T-helper 2 cell treated with Interferon-gamma antibody and Interleukin-4, amounts not matched to agents 5 μg/mL and 100 μg/mL, for 36 hours (primary cell): ENCODE measurements at regions not wholly inside any gene's neighbourhood (a gene's known extent, or its start where the extent isn't known, plus 50 kb on each side); places are given as distances from the start of the nearest gene placed in this dataset.
A peak's percentile ranks its signal among the peaks of the same experiment; 100 is the strongest.

Experiments
- DNase-seq: peaks from one replicate; pipeline ENCODE4 v3.0.0; 2021; ENCODE audit warnings: low spot score
- H3K27ac Mint-ChIP-seq: one replicate; pipeline ENCODE4 v1.8.0; 2021; ENCODE audit warnings: mild to moderate bottlenecking, mixed read lengths
- H3K27me3 Mint-ChIP-seq: one replicate; pipeline ENCODE4 v1.8.0; 2021; ENCODE audit warnings: low read depth, mixed read lengths
- H3K36me3 Mint-ChIP-seq: one replicate; pipeline ENCODE4 v1.8.0; 2021; ENCODE audit warnings: low read depth, mixed read lengths
- H3K4me1 Mint-ChIP-seq: one replicate; pipeline ENCODE4 v1.8.0; 2021; ENCODE audit warnings: low read depth, mixed read lengths
- H3K4me3 Mint-ChIP-seq: one replicate; pipeline ENCODE4 v1.8.0; 2022; ENCODE audit warnings: mild to moderate bottlenecking, moderate library complexity, mixed read lengths
- H3K9me3 Mint-ChIP-seq: one replicate; pipeline ENCODE4 v1.8.0; 2021; ENCODE audit warnings: mixed read lengths

DNA sequence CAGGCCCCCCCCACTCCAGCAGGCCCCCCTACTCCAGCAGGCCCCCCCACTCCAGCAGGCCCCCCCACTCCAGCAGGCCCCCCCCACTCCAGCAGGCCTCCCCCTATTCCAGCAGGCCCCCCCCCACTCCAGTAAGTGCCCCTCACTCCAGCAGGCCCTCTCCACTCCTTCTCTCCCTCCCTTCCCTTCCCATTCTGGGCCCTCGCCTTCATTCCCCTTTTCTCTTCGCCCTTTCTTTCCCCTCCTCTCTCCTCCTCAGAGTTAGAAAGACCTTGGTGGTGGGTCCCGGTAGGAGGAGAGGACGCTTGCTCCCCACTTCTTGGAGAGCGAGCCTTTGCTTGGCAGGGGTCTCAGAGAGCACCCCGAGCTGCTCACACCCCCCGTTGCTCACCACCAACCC, 177.0 kb upstream of the TNRC6C start:
- no peak overlapping the region for H3K27ac Mint-ChIP-seq
- no peak overlapping the region for H3K4me3 Mint-ChIP-seq
- DNase-seq: no peak
- no peaks in the 10 kb centered on the region for H3K27me3 Mint-ChIP-seq
- no peaks in the 10 kb centered on the region for H3K9me3 Mint-ChIP-seq
- H3K4me1 Mint-ChIP-seq: peaks cover 14% of the 10 kb centered on the region
- H3K36me3 Mint-ChIP-seq: no peaks in the 10 kb centered on the region

DNA sequence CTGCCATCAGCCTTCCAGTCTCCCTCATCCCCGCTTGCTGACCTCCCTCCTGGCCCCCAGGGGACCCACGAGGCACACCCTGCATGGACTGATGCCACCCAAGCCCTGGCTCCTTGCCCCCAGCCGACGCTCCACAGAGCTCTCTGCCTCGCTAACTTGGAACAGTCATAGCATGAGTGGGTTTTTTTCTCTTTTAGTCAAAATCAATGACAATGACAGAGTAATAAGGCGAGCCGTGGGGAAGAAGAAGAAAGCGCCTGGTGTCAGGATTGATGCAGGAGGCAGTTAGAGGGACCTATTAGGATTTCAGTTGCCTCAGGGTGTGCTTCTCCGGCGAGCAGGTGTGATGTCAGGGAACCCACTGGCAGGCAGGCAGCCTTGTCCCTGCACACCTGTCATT, 176.3 kb upstream of the TNRC6C start:
- Mint-ChIP-seq H3K27me3 (no peaks in the 10 kb centered on the region), H3K36me3 (no peaks in the 10 kb centered on the region), H3K4me3 (no peak overlapping the region), H3K27ac (no peak overlapping the region), H3K9me3 (no peaks in the 10 kb centered on the region), H3K4me1 (peaks cover 14% of the 10 kb centered on the region)
- no peak for DNase-seq

DNA sequence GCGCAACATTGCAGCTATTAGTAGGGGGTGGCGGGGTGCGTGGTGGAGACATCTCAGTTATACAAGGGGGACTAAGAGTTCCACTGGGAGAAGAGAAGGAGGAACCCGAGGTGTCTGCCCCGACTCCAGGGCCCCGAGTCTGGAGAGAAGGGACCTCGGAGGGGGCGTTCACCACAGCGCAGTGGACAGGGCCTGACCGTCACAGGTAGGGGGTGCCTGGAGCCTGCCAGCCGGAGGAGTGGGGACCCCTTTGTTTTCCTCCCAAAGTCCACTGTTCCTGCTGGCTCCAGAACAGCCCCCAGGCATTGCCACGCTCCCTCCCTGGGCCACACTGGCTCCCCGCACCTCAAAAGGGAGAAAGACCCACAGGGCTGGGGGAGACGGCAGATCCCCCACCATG, 175.9 kb upstream of the TNRC6C start:
- no peak overlapping the region for H3K4me3 Mint-ChIP-seq
- H3K27ac Mint-ChIP-seq: no peak overlapping the region
- no peaks in the 10 kb centered on the region for H3K36me3 Mint-ChIP-seq

DNA sequence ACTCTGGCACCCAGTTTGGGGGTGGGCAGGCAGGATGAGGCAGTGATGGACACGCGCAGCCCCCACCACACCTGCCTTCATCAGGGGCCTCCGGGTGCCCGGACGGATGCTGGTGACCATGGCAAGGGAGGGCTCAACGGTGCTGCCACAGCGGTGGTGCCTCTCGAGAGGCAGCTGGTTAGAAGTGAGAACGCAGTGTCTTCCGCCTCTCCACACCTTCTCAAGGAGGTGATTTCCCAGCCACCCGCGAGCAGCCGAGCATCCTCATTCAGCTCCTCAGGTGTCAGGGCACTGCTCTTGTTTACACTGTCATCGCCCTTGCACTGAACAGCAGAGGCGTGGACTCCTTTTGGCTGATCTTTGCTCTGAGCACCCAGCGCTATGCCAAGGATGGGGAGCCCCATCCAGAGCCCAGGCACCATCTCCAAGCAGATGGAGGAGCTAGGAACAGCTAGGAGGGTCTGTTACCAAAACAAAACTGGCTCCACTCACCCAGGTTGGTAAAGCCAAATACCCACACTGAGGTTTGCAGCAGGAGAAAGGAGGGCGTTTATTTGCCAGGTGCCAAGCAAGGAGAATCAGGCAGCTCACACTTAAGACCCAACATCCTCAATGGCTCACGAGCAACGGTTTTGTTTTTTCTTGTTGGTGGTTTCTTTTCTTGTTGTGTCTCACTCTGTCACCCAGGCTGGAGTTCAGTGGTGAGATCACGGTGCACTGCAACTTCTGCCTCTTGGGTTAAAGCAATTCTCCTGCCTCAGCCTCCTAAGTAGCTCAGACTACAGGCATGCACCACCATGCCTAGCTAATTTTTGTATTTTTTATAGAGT, 174.3 kb upstream of the TNRC6C start:
- no peaks in the 10 kb centered on the region for H3K9me3 Mint-ChIP-seq
- DNase-seq: peak; percentile 49
- no peaks in the 10 kb centered on the region for H3K36me3 Mint-ChIP-seq
- peak overlapping the region; percentile 83 for H3K27ac Mint-ChIP-seq
- H3K4me1 Mint-ChIP-seq: peaks cover 14% of the 10 kb centered on the region
- peaks cover under 1% of the 10 kb centered on the region for H3K27me3 Mint-ChIP-seq
- H3K4me3 Mint-ChIP-seq: peak overlapping the region; percentile 54

More for the DNA sequence above, 175.9 kb upstream of the TNRC6C start:
- H3K4me1 Mint-ChIP-seq: peaks cover 14% of the 10 kb centered on the region
- no peaks in the 10 kb centered on the region for H3K9me3 Mint-ChIP-seq
- DNase-seq: no peak
- no peaks in the 10 kb centered on the region for H3K27me3 Mint-ChIP-seq

DNA sequence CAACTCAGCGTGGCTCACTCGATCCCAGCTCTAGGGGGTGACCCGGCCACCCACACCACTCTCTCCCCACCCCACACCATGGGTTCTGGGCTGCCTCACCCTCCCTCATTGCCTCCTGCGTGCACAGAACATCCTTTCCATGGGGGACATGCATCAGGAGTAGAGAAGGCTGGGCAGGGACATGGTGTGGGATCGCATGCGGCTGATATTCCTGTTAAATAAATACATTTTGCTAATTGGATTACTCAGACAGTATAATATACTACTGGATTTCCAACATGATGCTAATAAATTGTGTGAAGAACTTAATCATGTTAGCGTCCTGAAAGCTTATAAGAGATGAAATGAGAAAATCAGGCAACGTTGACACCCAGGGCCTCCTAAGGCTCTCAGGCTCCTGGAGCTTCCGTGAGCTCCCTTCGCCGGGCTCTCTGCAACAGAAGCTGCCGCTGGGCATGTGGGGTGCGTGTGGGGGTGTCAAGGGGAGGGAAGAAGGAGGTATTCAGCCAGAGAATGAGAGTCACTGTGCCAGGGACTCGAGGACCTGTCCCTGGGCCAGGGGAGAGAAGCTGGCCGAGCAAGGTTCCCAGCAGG, 173.1 kb upstream of the TNRC6C start:
- DNase-seq: no peak
- Mint-ChIP-seq H3K4me1 (peaks cover 14% of the 10 kb centered on the region), H3K27me3 (peaks cover 2% of the 10 kb centered on the region), H3K9me3 (no peaks in the 10 kb centered on the region), H3K36me3 (no peaks in the 10 kb centered on the region), H3K4me3 (no peak overlapping the region), H3K27ac (no peak overlapping the region)

DNA sequence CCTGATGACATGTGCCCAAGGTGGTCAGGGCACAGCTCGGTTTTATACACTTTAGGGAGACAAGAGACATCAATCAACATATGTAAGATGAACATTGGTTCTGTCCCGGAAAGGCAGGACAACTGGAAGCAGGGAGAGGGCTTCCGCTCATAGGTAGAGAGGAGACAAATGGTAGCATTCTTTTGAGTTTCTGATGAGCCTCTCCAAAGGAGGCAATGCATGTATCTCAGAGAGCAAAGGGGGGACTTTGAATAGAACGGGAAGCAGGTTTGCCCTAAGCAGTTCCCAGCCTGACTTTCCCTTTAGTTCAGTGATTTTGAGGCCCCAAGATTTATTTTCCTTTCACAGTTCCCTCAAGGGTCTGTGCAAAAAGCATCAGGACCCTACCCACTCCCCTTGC, 172.4 kb upstream of the TNRC6C start:
- no peak overlapping the region for H3K4me3 Mint-ChIP-seq
- no peak overlapping the region for H3K27ac Mint-ChIP-seq
- H3K27me3 Mint-ChIP-seq: peaks cover 2% of the 10 kb centered on the region
- H3K9me3 Mint-ChIP-seq: no peaks in the 10 kb centered on the region
- H3K36me3 Mint-ChIP-seq: no peaks in the 10 kb centered on the region
- DNase-seq: no peak
- peaks cover 14% of the 10 kb centered on the region for H3K4me1 Mint-ChIP-seq

DNA sequence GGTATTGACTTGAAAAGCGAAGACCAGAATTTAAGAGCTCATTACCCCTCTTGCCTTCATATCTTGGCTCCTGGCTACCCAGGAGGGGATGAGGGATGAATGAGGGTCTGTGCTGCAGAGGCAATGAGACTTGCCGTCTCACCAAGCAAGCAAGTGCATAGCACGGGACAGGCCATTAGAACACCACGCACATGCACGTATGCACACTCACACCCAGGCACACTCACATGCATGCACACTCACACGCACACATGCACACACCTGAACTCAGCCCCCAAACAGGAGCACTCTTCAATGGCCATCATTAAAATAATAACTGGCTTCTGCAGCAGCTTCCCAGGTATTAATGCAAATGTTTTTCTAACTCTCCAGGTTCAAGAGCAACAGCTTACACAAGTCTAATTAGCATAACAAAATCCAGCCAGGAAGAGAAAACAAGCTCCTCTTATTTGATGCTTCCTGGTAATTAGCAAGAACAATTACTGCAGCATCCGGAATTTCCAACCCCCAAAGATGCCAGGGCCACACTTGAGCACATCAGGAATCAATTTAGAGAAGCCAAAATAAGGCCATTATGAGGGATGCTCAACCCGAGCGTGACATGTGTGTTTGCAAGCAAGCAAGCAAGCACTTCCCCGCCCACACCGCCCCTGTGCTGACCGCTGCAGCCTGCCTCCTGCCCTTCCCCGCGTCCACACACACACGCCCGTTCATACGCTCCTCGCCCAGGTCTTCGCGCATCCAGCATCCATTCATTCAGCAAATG, 171.6 kb upstream of the TNRC6C start:
- DNase-seq: no peak
- H3K4me3 Mint-ChIP-seq: no peak overlapping the region
- no peaks in the 10 kb centered on the region for H3K9me3 Mint-ChIP-seq
- peaks cover 2% of the 10 kb centered on the region for H3K27me3 Mint-ChIP-seq
- H3K36me3 Mint-ChIP-seq: no peaks in the 10 kb centered on the region
- H3K4me1 Mint-ChIP-seq: peaks cover 14% of the 10 kb centered on the region
- no peak overlapping the region for H3K27ac Mint-ChIP-seq

DNA sequence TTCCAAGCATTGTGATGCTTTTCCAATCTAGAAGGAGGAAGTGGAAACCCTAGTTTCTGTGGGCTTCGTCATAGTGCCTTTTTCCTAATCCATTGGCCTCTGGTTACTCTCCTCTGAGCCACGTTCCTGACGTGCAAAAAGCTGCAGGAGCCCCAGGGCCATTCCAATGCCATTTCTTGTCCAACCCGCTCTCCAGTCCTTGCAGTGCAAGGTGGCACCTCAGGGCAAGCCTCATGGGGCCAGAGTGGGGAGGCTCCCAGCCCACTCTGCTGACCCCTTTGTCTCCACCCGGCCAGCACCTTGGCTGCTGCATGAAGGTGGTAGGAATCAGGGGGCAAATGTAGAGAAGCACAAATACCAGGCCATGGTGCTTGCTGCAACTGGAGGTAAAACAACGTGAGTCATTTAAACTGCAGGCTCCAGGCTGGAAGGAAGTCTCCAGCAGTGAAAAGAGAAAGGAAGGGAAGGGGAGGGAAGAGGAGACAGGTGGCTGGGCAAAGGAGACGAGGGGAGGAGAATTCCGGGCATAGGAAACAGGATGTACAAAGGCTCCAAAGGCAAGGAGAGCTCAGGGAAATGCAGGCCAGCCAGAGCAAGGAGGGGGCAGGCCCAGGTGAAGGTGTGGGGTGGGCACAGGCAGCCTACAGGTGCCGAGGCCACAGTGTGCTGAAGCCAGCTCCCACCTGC, 168.2 kb upstream of the TNRC6C start:
- no peak overlapping the region for H3K4me3 Mint-ChIP-seq
- no peaks in the 10 kb centered on the region for H3K9me3 Mint-ChIP-seq
- no peaks in the 10 kb centered on the region for H3K36me3 Mint-ChIP-seq
- H3K27me3 Mint-ChIP-seq: peaks cover 11% of the 10 kb centered on the region
- no peak for DNase-seq
- no peaks in the 10 kb centered on the region for H3K4me1 Mint-ChIP-seq
- no peak overlapping the region for H3K27ac Mint-ChIP-seq

DNA sequence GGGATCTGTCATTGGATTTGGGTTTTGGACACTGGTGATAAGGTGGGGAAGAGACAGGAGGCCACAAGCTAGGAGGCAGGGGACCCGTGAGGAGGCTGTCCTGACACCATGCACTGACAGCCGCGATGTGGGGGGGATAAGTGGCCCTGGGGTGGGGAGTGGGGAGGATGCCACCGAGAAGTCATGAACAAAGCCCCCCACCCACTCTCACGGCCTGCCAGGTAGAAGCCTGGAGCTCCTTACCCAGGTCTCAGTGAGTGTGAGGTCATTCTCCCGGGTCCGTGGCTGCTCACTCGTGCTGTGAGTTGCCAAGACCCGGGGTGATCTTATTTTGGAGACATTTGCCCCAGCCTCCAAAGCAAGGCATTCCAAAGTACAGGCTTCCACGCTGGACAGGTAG, 165.9 kb upstream of the TNRC6C start:
- Mint-ChIP-seq H3K9me3 (no peaks in the 10 kb centered on the region), H3K36me3 (no peaks in the 10 kb centered on the region), H3K4me1 (no peaks in the 10 kb centered on the region), H3K4me3 (no peak overlapping the region), H3K27me3 (peaks cover 11% of the 10 kb centered on the region), H3K27ac (no peak overlapping the region)
- no peak for DNase-seq

DNA sequence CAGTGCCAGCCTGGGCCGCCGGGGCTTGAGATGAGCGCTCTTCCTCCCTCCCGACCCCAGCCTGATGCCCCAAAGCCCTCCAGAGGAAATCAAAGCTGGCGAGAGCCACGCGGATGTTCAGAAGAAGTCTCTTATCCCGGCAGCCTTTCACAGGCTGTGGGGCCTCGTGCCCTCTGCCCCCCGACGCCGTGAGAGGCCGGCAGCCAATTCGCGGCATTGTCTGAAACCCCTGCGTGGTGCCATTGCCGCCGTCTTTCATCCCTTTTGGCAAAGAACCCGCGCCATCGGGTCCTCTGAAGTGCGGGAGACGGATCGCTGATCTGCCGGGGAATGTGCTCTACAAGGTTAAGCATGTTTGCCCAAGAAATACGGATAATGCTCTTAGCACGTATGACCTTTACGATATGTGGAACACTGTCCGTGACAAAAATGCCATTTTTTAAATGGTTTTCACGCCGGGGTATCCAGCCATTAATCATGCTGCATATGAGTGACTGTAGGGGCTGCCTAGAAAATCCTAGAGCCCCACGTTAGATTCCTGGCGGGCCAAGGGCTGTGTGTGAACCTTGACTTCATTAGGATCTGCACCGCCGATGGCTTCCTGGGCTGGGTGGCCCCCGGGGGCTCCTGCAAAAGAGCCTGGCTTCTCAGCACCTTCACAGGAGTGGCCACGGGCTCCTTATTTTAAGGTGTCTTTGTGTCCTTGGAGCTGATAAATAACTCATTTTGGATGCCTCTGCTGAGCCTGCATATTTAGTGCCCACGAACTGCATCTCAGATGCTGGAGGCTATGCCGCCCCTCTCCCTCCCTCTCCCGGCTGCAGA, 165.1 kb upstream of the TNRC6C start:
- Mint-ChIP-seq H3K27ac (no peak overlapping the region), H3K36me3 (no peaks in the 10 kb centered on the region), H3K4me3 (no peak overlapping the region), H3K27me3 (peaks cover 11% of the 10 kb centered on the region), H3K9me3 (no peaks in the 10 kb centered on the region), H3K4me1 (no peaks in the 10 kb centered on the region)
- no peak for DNase-seq

DNA sequence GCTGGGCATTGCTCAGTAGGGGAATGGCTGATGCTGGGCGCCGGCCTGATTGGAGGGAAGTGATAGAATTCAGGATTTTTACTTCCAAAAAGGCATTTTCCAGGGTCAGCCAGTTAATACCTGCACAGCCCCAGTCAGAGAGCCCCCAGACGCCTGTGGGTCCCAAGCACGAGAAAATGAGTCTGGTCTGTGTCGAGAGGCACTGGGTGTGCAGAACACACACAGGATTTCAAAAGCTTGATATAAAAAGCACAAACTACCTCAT, 164.6 kb upstream of the TNRC6C start:
- DNase-seq: no peak
- Mint-ChIP-seq H3K4me3 (no peak overlapping the region), H3K27ac (no peak overlapping the region), H3K4me1 (no peaks in the 10 kb centered on the region), H3K27me3 (peaks cover 11% of the 10 kb centered on the region), H3K36me3 (no peaks in the 10 kb centered on the region), H3K9me3 (no peaks in the 10 kb centered on the region)

DNA sequence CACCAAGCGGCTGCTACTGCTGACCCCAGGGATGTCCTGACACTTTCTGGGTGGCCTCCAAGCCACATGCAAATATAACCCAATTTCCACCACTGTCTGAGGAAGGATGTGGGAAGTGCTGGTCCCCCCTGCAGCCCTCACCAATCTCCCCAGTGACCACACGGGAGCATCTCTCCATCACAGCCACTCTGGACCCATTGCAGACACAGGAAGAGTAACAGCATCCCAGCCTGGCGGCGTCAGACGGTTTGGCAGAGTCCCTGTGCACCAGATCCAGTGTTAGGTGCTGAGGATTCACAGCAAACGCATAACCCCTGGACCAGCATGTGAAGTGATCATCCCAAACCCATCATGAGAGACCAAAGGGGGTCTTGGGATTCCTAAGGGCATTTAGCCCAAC, 163.7 kb upstream of the TNRC6C start:
- Mint-ChIP-seq H3K27ac (no peak overlapping the region), H3K4me1 (no peaks in the 10 kb centered on the region), H3K9me3 (no peaks in the 10 kb centered on the region), H3K27me3 (peaks cover 10% of the 10 kb centered on the region), H3K36me3 (no peaks in the 10 kb centered on the region), H3K4me3 (no peak overlapping the region)
- DNase-seq: no peak

DNA sequence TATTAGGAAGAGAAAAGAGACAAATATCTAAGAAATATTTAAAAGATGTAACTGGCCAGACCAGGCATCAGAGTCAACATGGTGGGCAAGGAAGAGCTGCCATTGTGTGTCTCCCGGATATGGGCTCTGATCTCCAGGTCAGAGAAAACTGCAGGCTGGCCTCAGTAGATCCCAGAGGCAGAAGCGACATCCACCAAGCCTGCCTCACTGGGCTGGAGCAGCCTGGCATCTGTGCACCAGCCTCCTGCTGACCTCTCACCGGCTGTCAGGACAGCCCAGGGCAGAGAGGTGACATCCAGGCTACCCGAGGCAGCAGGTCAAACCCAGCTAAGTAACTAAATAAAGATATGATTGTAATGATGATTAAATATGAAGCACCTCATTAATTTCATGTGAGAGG, 162.8 kb upstream of the TNRC6C start:
- H3K9me3 Mint-ChIP-seq: no peaks in the 10 kb centered on the region
- H3K4me3 Mint-ChIP-seq: no peak overlapping the region
- peaks cover 13% of the 10 kb centered on the region for H3K27me3 Mint-ChIP-seq
- no peak overlapping the region for H3K27ac Mint-ChIP-seq
- H3K4me1 Mint-ChIP-seq: no peaks in the 10 kb centered on the region
- no peak for DNase-seq
- no peaks in the 10 kb centered on the region for H3K36me3 Mint-ChIP-seq
